Glutamatergic neuron (in vitro differentiated cells): ENCODE measurements at regions not wholly inside any gene's neighbourhood (a gene's known extent, or its start where the extent isn't known, plus 50 kb on each side); places are given as distances from the start of the nearest gene placed in this dataset.

Experiments
- DNase-seq: peaks from one replicate; pipeline ENCODE4 v3.0.0; 2022
- H3K27ac Mint-ChIP-seq: one replicate; pipeline ENCODE4 v1.8.0; 2020; ENCODE audit warnings: mild to moderate bottlenecking, mixed read lengths, inconsistent platforms; ENCODE audit not compliant: unreplicated experiment
- H3K27me3 Mint-ChIP-seq: one replicate; pipeline ENCODE4 v1.8.0; 2020; ENCODE audit warnings: mild to moderate bottlenecking, moderate library complexity, mixed read lengths, inconsistent platforms; ENCODE audit not compliant: unreplicated experiment
- H3K36me3 Mint-ChIP-seq: one replicate; pipeline ENCODE4 v1.8.0; 2020; ENCODE audit warnings: mild to moderate bottlenecking, mixed read lengths, inconsistent platforms; ENCODE audit not compliant: unreplicated experiment
- H3K4me1 Mint-ChIP-seq: one replicate; pipeline ENCODE4 v1.8.0; 2020; ENCODE audit warnings: mild to moderate bottlenecking, low read depth, mixed read lengths, inconsistent platforms; ENCODE audit not compliant: unreplicated experiment
- H3K4me3 Mint-ChIP-seq: one replicate; pipeline ENCODE4 v1.8.0; 2020; ENCODE audit warnings: mild to moderate bottlenecking, mixed read lengths, inconsistent platforms; ENCODE audit not compliant: unreplicated experiment
- H3K9me3 Mint-ChIP-seq: one replicate; pipeline ENCODE4 v1.8.0; 2020; ENCODE audit warnings: mild to moderate bottlenecking, moderate library complexity, mixed read lengths, inconsistent platforms; ENCODE audit not compliant: unreplicated experiment
- TF ChIP-seq, protein P1 (sequence below): fragments of 200-600 bp; sonication (generic); IDR thresholded peaks from one replicate; pipeline ENCODE4 v1.5.0; 2021; ENCODE audit not compliant: partially characterized antibody, unreplicated experiment

GRCh38 chr2:64398516-64399129 is 55.3 kb upstream of the LGALSL start:
- Mint-ChIP-seq H3K9me3 (no peaks in the 10 kb centered on the region), H3K4me1 (no peaks in the 10 kb centered on the region), H3K36me3 (peaks cover 6% of the 10 kb centered on the region), H3K27ac (no peak overlapping the region), H3K4me3 (no peak overlapping the region), H3K27me3 (peaks cover 5% of the 10 kb centered on the region)
- TF ChIP-seq, protein P1, sequence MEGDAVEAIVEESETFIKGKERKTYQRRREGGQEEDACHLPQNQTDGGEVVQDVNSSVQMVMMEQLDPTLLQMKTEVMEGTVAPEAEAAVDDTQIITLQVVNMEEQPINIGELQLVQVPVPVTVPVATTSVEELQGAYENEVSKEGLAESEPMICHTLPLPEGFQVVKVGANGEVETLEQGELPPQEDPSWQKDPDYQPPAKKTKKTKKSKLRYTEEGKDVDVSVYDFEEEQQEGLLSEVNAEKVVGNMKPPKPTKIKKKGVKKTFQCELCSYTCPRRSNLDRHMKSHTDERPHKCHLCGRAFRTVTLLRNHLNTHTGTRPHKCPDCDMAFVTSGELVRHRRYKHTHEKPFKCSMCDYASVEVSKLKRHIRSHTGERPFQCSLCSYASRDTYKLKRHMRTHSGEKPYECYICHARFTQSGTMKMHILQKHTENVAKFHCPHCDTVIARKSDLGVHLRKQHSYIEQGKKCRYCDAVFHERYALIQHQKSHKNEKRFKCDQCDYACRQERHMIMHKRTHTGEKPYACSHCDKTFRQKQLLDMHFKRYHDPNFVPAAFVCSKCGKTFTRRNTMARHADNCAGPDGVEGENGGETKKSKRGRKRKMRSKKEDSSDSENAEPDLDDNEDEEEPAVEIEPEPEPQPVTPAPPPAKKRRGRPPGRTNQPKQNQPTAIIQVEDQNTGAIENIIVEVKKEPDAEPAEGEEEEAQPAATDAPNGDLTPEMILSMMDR: no peak
- no peak for DNase-seq

DNA sequence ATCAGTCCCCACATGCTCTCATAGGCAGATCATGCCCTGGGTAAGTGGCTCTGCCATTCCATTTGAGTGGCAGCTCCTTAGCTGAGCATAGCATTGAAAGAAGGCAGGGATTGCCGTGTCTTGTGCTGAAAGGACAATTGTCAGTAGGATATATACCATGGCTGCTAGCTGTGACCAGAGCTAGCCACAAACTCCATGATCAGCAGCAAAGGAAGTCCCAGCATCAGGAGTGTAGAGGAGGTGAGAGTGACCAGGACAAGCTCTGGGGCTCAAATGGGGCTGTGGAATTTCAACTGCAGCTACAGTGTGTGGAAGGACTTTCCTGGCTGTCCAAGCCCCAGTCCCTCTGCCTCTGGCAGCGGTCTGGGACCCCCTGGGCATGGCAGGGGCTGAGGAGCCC is 54.4 kb upstream of the LGALSL start:
- Mint-ChIP-seq H3K4me3 (no peak overlapping the region), H3K9me3 (no peaks in the 10 kb centered on the region), H3K36me3 (peaks cover 6% of the 10 kb centered on the region), H3K27me3 (peaks cover 5% of the 10 kb centered on the region), H3K4me1 (no peaks in the 10 kb centered on the region), H3K27ac (no peak overlapping the region)
- TF ChIP-seq, protein P1: no peak
- no peak for DNase-seq

GRCh38 chr2:64400105-64400728 is 53.7 kb upstream of the LGALSL start:
- Mint-ChIP-seq H3K9me3 (no peaks in the 10 kb centered on the region), H3K27me3 (peaks cover 5% of the 10 kb centered on the region), H3K4me3 (no peak overlapping the region), H3K36me3 (peaks cover 6% of the 10 kb centered on the region), H3K4me1 (peaks cover 2% of the 10 kb centered on the region), H3K27ac (no peak overlapping the region)
- no peak for DNase-seq
- TF ChIP-seq, protein P1: no peak

DNA sequence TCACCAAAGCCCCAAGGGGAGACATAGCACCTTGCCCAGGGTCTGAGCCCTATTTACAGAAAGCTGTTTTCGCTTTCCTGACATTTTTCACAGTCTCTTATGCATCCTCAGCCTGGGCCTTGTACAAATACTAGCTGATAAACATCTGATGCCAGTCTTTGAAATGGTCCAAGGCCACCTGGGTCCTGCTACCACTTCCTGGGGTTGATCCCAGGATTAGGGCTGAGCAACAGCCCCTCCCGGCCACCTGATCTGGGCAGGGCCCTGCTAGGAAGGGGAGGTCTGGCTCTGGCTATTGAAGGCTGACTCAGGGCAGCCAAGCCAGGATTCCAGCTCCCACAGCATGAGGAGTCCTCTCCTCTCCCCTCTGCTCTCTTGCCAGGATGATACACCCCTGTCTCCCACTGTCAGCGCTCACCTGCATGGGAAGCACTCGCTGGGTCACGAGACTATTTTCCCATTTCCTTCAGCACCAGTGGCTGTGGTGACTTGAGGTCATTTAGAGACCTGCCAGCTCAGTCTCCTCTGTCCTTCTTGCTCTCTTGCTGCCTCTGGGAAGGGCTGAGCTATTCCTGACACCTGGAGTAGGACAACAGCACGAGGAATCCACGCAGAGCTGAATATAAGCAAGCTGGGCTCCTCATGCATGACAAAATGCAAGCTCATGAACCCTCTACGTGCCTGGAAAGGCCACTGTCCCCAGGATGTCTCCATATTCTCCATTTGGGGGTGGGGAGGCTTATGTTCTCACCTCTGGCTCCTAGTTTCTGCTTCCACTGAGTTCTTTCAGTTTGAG is 53.0 kb upstream of the LGALSL start:
- peaks cover 5% of the 10 kb centered on the region for H3K4me1 Mint-ChIP-seq
- peaks cover 5% of the 10 kb centered on the region for H3K27me3 Mint-ChIP-seq
- H3K4me3 Mint-ChIP-seq: no peak overlapping the region
- TF ChIP-seq, protein P1: no peak
- H3K27ac Mint-ChIP-seq: no peak overlapping the region
- no peak for DNase-seq
- no peaks in the 10 kb centered on the region for H3K9me3 Mint-ChIP-seq
- H3K36me3 Mint-ChIP-seq: peaks cover 6% of the 10 kb centered on the region

- Mint-ChIP-seq H3K9me3 (no peaks in the 10 kb centered on the region), H3K4me1 (peaks cover 5% of the 10 kb centered on the region), H3K27ac (no peak overlapping the region), H3K27me3 (peaks cover 5% of the 10 kb centered on the region), H3K36me3 (peaks cover 6% of the 10 kb centered on the region), H3K4me3 (no peak overlapping the region)
- no peak for DNase-seq
- TF ChIP-seq, protein P1: no peak
Observed at GRCh38 chr2:64401529-64401880, 52.5 kb upstream of the LGALSL start.
